Prostate gland (tissue), 2 donors: ENCODE measurements at regions not wholly inside any gene's neighbourhood (a gene's known extent, or its start where the extent isn't known, plus 50 kb on each side); places are given as distances from the start of the nearest gene placed in this dataset.

Experiments
- POLR2A ChIP-seq: fragments of 450-650 bp; IDR thresholded peaks from one replicate; pipeline ENCODE4 v1.6.1; 2016; ENCODE audit warnings: antibody characterized with exemption, mild to moderate bottlenecking
- POLR2AphosphoS5 ChIP-seq: sonication (generic); formaldehyde crosslinking; IDR thresholded peaks from one replicate; pipeline ENCODE4 v1.6.1; 2017; ENCODE audit warnings: antibody characterized with exemption
- TF ChIP-seq, protein P1 (sequence below), 4 experiments: fragments of 200-600 bp in 2 of 4; fragments of 450-650 bp in 2 of 4; sonication (generic) in 2 of 4; IDR thresholded peaks; 1 replicate in 3 of 4; 2 replicates in 1 of 4; pipeline ENCODE4 v1.5.1; 2016 to 2019; ENCODE audit warnings: antibody characterized with exemption in 4 of 4, mild to moderate bottlenecking in 2 of 4, moderate library complexity in 2 of 4

DNA sequence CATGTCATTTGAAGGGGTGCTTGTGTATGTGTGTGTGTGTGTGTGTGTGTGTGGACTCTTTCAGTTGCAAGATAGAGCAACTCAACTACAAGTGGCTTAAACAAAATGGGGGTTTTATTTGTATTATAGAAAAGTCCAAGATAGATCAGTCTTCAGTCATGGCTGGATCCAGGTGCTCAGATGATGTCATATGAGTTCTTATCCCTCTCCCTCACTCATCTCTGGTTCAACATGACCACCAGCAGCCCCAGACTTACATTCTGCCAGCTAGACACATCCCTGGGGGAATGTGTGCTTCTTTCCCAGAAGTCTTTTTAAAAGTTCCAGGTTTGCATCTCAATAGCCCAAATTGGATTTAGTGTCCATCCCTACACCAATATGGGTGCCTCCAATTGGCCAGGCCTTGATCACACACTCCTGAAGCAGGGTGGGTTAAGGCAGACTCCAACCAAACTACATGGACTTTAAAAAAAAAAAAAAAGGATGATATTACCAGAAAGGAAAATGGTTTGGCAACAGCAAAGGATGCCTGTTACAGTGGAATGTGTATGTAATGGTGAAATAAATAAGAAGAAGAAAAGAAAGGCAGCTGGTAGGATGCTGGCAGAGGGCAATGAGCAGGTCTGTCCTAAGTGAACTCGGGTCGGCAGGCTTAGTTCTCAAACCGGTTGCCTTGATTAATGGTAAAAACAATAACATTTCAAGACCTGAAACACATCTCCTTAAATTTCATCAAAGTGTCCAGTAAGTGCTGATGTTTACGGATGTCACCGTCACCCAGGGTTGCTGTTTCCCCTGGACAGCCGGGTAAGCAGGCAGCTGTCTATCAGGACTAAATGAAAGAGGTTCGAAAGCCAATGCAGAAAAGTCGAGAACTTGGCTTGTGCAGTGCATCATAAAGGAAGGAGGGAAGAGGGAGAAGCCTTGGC lies 107.7 kb downstream of the SMIM20 start:
- no peak for TF ChIP-seq POLR2A
- TF ChIP-seq, protein P1, sequence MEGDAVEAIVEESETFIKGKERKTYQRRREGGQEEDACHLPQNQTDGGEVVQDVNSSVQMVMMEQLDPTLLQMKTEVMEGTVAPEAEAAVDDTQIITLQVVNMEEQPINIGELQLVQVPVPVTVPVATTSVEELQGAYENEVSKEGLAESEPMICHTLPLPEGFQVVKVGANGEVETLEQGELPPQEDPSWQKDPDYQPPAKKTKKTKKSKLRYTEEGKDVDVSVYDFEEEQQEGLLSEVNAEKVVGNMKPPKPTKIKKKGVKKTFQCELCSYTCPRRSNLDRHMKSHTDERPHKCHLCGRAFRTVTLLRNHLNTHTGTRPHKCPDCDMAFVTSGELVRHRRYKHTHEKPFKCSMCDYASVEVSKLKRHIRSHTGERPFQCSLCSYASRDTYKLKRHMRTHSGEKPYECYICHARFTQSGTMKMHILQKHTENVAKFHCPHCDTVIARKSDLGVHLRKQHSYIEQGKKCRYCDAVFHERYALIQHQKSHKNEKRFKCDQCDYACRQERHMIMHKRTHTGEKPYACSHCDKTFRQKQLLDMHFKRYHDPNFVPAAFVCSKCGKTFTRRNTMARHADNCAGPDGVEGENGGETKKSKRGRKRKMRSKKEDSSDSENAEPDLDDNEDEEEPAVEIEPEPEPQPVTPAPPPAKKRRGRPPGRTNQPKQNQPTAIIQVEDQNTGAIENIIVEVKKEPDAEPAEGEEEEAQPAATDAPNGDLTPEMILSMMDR (IDR thresholded peaks at IDR 0.05), result no peak
- TF ChIP-seq POLR2AphosphoS5, result no peak
